Mucosa of descending colon (tissue), 3 donors: ENCODE measurements at regions not wholly inside any gene's neighbourhood (a gene's known extent, or its start where the extent isn't known, plus 50 kb on each side); places are given as distances from the start of the nearest gene placed in this dataset.
A peak's percentile ranks its signal among the peaks of the same experiment; 100 is the strongest.

Experiments
- ATAC-seq: fragments of 200-7000 bp; cut with Tn5 transposase; one replicate; pipeline ENCODE4 v1.9.1; 2020; ENCODE audit warnings: mild to moderate bottlenecking, moderate library complexity
- DNase-seq, 3 donors: peaks; one replicate each; pipeline ENCODE4 v3.0.0-alpha.2; 2020
- H3K36me3 ChIP-seq: fragments of 200-600 bp; one replicate; pipeline ENCODE4 v1.8.0; 2021; ENCODE audit warnings: low read depth, mild to moderate bottlenecking
- H3K4me1 ChIP-seq: fragments of 200-600 bp; one replicate; pipeline ENCODE4 v1.8.0; 2021; ENCODE audit warnings: low read depth, mild to moderate bottlenecking
- H3K4me3 ChIP-seq: fragments of 200-600 bp; one replicate; pipeline ENCODE4 v1.8.0; 2021; ENCODE audit warnings: mild to moderate bottlenecking
- H3K9me3 ChIP-seq: fragments of 200-600 bp; one replicate; pipeline ENCODE4 v1.8.0; 2021; ENCODE audit warnings: mild to moderate bottlenecking
- CTCF ChIP-seq: fragments of 200-600 bp; IDR thresholded peaks from one replicate; pipeline ENCODE4 v1.8.0; 2022; ENCODE audit warnings: antibody characterized with exemption, mild to moderate bottlenecking
- intact Hi-C, 2 donors: fragments of 100-400 bp; cut with DNase I in 1 of 2; cut with micrococcal nuclease in 1 of 2; formaldehyde crosslinking; loops; one replicate each; pipeline versions ENCODE4 v1.11.0 to v1.11.1; 2022; cut with DNase I, micrococcal nuclease
- donor health status: DM: no; HTN: no; CAD: no; lungs with moderate emphysema.
- donor health status: DM: no; HTN: no; CAD: no.
- donor health status: DM: no; HTN: yes; CAD: no.

GRCh38 chr2:129293326-129293725 is 686.1 kb upstream of the RAB6C start:
- DNase-seq (no peak), ATAC-seq (no peak)
- intact Hi-C loops = no loop called here
- Histone ChIP-seq H3K9me3 (no peaks in the 10 kb centered on the region), H3K4me1 (no peaks in the 10 kb centered on the region), H3K36me3 (no peaks in the 10 kb centered on the region), H3K4me3 (no peak overlapping the region)
- TF ChIP-seq CTCF = no peak

GRCh38 chr2:129296396-129296795 is 683.1 kb upstream of the RAB6C start:
- ATAC-seq (no peak), DNase-seq (no peak)
- no peak for TF ChIP-seq CTCF
- no peaks in the 10 kb centered on the region for H3K36me3 ChIP-seq
- H3K9me3 ChIP-seq = no peaks in the 10 kb centered on the region
- no peaks in the 10 kb centered on the region for H3K4me1 ChIP-seq
- intact Hi-C loops = no loop called here
- no peak overlapping the region for H3K4me3 ChIP-seq

- no peaks in the 10 kb centered on the region for H3K4me1 ChIP-seq
- no peak for TF ChIP-seq CTCF
- ATAC-seq = no peak
- DNase-seq = peak in 1 of 3 donors; percentile 9
- no peak overlapping the region for H3K4me3 ChIP-seq
- H3K36me3 ChIP-seq = no peaks in the 10 kb centered on the region
- intact Hi-C loops = no loop called here
- no peaks in the 10 kb centered on the region for H3K9me3 ChIP-seq
These were observed 682.7 kb upstream of the RAB6C start for GRCh38 chr2:129296806-129297205.

GRCh38 chr2:129297430-129297829 is 682.0 kb upstream of the RAB6C start:
- intact Hi-C loops = no loop called here
- no peak for TF ChIP-seq CTCF
- Histone ChIP-seq H3K36me3 (no peaks in the 10 kb centered on the region), H3K4me3 (no peak overlapping the region), H3K9me3 (no peaks in the 10 kb centered on the region), H3K4me1 (no peaks in the 10 kb centered on the region)
- ATAC-seq (no peak), DNase-seq (no peak)

GRCh38 chr2:129299338-129299737 is 680.1 kb upstream of the RAB6C start:
- H3K9me3 ChIP-seq = no peaks in the 10 kb centered on the region
- TF ChIP-seq CTCF = no peak
- H3K4me1 ChIP-seq = no peaks in the 10 kb centered on the region
- no peaks in the 10 kb centered on the region for H3K36me3 ChIP-seq
- intact Hi-C loops = no loop called here
- no peak overlapping the region for H3K4me3 ChIP-seq
- DNase-seq (no peak), ATAC-seq (no peak)

- H3K36me3 ChIP-seq = no peaks in the 10 kb centered on the region
- DNase-seq = no peak
- intact Hi-C loops = no loop called here
- no peaks in the 10 kb centered on the region for H3K4me1 ChIP-seq
- no peak overlapping the region for H3K4me3 ChIP-seq
- TF ChIP-seq CTCF = no peak
- no peaks in the 10 kb centered on the region for H3K9me3 ChIP-seq
- ATAC-seq = no peak
These were observed 679.7 kb upstream of the RAB6C start for GRCh38 chr2:129299756-129300155.
